ENCODE measurements at regions not wholly inside any gene's neighbourhood (a gene's known extent, or its start where the extent isn't known, plus 50 kb on each side); places are given as distances from the start of the nearest gene placed in this dataset.
A peak's percentile ranks its signal among the peaks of the same experiment; 100 is the strongest.

GRCh38 chr15:56868170-56868569, 50.3 kb upstream of the TCF12 start:
- DNase-seq (ENCODE audit: low read depth) = no peak

GRCh38 chr15:56866803-56867202, 51.6 kb upstream of the TCF12 start:
- no peak for DNase-seq (ENCODE audit: low read depth)

- no peak for DNase-seq (ENCODE audit: low read depth)
These were observed 60.6 kb upstream of the TCF12 start for GRCh38 chr15:56857828-56858227.

- DNase-seq (ENCODE audit: low read depth) = no peak
These were observed 61.5 kb upstream of the TCF12 start for GRCh38 chr15:56856934-56857333.

- DNase-seq (ENCODE audit: low read depth) = no peak
These were observed 73.6 kb upstream of the TCF12 start for GRCh38 chr15:56844892-56845291.

GRCh38 chr15:56844471-56844870, 74.0 kb upstream of the TCF12 start:
- no peak for DNase-seq (ENCODE audit: low read depth)

GRCh38 chr15:56839641-56840040, 78.8 kb upstream of the TCF12 start:
- no peak for DNase-seq (ENCODE audit: low read depth)

- DNase-seq (ENCODE audit: low read depth) = no peak
These were observed 79.3 kb upstream of the TCF12 start for GRCh38 chr15:56839099-56839498.

- no peak for DNase-seq (ENCODE audit: low read depth)
These were observed 80.4 kb upstream of the TCF12 start for GRCh38 chr15:56838085-56838484.

- no peak for DNase-seq (ENCODE audit: low read depth)
These were observed 81.2 kb upstream of the TCF12 start for GRCh38 chr15:56837273-56837672.

- DNase-seq (ENCODE audit: low read depth) = no peak
These were observed 82.7 kb upstream of the TCF12 start for GRCh38 chr15:56835718-56836171.

- DNase-seq (ENCODE audit: low read depth) = peak; percentile 32
These were observed 86.3 kb upstream of the TCF12 start for GRCh38 chr15:56832125-56832524.

- DNase-seq (ENCODE audit: low read depth) = no peak
These were observed 86.9 kb upstream of the TCF12 start for GRCh38 chr15:56831467-56832005.

GRCh38 chr15:56824175-56824574, 90.9 kb upstream of the ZNF280D start:
- DNase-seq (ENCODE audit: low read depth) = no peak

- DNase-seq (ENCODE audit: low read depth) = peak; percentile 44
These were observed 88.6 kb upstream of the ZNF280D start for GRCh38 chr15:56821721-56822425.

- no peak for DNase-seq (ENCODE audit: low read depth)
These were observed 87.0 kb upstream of the ZNF280D start for GRCh38 chr15:56820333-56820732.

- no peak for DNase-seq (ENCODE audit: low read depth)
These were observed 84.2 kb upstream of the ZNF280D start for GRCh38 chr15:56817321-56818080.

GRCh38 chr15:56816781-56817180, 83.5 kb upstream of the ZNF280D start:
- DNase-seq (ENCODE audit: low read depth) = no peak

- no peak for DNase-seq (ENCODE audit: low read depth)
These were observed 81.9 kb upstream of the ZNF280D start for GRCh38 chr15:56815247-56815646.

GRCh38 chr15:56814429-56814828, 81.1 kb upstream of the ZNF280D start:
- no peak for DNase-seq (ENCODE audit: low read depth)

- no peak for DNase-seq (ENCODE audit: low read depth)
These were observed 80.7 kb upstream of the ZNF280D start for GRCh38 chr15:56813995-56814394.

GRCh38 chr15:56812961-56813360, 79.7 kb upstream of the ZNF280D start:
- no peak for DNase-seq (ENCODE audit: low read depth)

GRCh38 chr15:56812221-56812620, 78.9 kb upstream of the ZNF280D start:
- DNase-seq (ENCODE audit: low read depth) = no peak
